OCI-LY1 (cell line): ENCODE measurements at regions not wholly inside any gene's neighbourhood (a gene's known extent, or its start where the extent isn't known, plus 50 kb on each side); places are given as distances from the start of the nearest gene placed in this dataset.

Experiments used
- CTCF ChIP-seq: fragments of 200-600 bp; sonication (generic), shearing (Covaris generic); IDR thresholded peaks from 2 replicates; pipeline ENCODE4 v1.5.1; 2017; ENCODE audit warnings: mild to moderate bottlenecking, antibody characterized with exemption, low read length, moderate library complexity, mixed read lengths
- EZH2 ChIP-seq: fragments of 200-600 bp; sonication (generic), shearing (Covaris generic); IDR thresholded peaks from 2 replicates; pipeline ENCODE4 v1.8.0; 2017; ENCODE audit warnings: borderline replicate concordance, mixed run types, mild to moderate bottlenecking, antibody characterized with exemption, low read length, moderate library complexity, mixed read lengths

GRCh38 chr16:79982862-79983261 lies 382.3 kb upstream of the MAF start:
- TF ChIP-seq CTCF = no peak
- no peak for TF ChIP-seq EZH2
